ENCODE measurements at regions not wholly inside any gene's neighbourhood (a gene's known extent, or its start where the extent isn't known, plus 50 kb on each side); places are given as distances from the start of the nearest gene placed in this dataset.

DNA sequence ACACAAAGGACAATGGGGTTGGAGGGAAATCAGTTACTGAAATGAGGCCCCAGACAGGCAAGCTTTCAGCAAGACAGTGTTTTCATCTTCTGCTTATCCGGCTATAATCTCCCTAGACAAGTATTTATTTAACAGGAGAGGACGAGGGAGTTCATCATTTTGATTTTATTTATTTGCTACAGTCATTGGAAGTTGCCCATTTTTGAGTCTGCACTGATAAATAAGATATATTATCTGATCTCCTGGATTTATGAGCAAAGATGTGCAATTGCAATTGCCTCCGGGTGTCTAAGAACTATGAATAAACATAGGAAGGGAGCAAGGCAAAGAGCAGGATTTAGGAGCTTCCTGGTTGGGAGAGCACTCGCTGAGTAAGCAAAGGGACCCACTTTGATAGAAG is 263.2 kb upstream of the EDA2R start:
- no peaks in the 10 kb centered on the region for H3K9me3 ChIP-seq
- DNase-seq (ENCODE audit: low spot score in 2 of 2) = no peak
- no peak overlapping the region for H3K27ac ChIP-seq
- TF ChIP-seq, protein P1, sequence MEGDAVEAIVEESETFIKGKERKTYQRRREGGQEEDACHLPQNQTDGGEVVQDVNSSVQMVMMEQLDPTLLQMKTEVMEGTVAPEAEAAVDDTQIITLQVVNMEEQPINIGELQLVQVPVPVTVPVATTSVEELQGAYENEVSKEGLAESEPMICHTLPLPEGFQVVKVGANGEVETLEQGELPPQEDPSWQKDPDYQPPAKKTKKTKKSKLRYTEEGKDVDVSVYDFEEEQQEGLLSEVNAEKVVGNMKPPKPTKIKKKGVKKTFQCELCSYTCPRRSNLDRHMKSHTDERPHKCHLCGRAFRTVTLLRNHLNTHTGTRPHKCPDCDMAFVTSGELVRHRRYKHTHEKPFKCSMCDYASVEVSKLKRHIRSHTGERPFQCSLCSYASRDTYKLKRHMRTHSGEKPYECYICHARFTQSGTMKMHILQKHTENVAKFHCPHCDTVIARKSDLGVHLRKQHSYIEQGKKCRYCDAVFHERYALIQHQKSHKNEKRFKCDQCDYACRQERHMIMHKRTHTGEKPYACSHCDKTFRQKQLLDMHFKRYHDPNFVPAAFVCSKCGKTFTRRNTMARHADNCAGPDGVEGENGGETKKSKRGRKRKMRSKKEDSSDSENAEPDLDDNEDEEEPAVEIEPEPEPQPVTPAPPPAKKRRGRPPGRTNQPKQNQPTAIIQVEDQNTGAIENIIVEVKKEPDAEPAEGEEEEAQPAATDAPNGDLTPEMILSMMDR (IDR thresholded peaks at IDR 0.05) = no peak
- no peak overlapping the region for H3K4me3 ChIP-seq
- H3K36me3 ChIP-seq = no peaks in the 10 kb centered on the region
- intact Hi-C loops (cut with DNase I) = no loop called here
- no peaks in the 10 kb centered on the region for H3K4me1 ChIP-seq
- H3K27me3 ChIP-seq = no peaks in the 10 kb centered on the region

DNA sequence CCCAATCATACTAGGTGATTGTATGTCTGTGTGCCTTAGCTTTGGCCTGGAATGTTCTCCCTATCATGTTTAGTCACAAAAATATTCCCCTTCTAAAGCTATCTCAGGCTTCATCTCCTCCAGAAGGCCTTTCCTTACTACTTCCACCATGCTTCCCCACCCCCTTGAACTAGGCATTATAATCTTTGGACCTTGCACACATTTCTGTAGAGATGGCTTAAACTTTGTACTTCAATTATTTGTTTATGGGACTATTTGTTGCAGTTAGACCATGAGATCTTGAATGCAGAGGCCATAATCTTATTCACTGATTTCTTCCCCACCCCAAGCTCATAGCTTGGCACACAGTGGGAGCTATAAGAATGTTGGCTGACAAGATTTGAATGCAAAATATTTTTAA is 262.0 kb upstream of the EDA2R start:
- no peaks in the 10 kb centered on the region for H3K4me1 ChIP-seq
- TF ChIP-seq, protein P1 (IDR thresholded peaks at IDR 0.05) = no peak
- intact Hi-C loops (cut with DNase I) = no loop called here
- no peak overlapping the region for H3K27ac ChIP-seq
- H3K27me3 ChIP-seq = no peaks in the 10 kb centered on the region
- no peaks in the 10 kb centered on the region for H3K9me3 ChIP-seq
- H3K36me3 ChIP-seq = no peaks in the 10 kb centered on the region
- no peak for DNase-seq (ENCODE audit: low spot score in 2 of 2)
- no peak overlapping the region for H3K4me3 ChIP-seq

DNA sequence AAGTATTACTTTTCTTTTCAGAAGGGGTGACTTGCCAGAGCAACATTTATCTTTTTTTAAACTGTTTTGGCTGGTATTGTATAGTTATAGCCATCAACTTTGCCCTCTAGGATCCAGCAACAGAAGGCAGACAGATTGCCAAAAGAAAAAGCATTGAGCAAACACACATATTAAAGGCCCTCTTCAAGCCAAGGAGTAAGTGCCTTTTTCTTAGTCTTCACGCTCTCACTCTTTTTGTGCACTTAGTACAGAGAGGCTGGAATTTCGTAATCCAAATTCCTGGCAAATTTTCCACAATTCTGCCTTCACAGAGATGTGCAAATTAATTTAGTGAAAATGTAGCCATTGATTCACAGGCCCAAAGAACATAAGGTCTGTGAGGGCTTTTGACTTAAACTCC is 253.1 kb upstream of the EDA2R start:
- intact Hi-C loops (cut with DNase I) = no loop called here

DNA sequence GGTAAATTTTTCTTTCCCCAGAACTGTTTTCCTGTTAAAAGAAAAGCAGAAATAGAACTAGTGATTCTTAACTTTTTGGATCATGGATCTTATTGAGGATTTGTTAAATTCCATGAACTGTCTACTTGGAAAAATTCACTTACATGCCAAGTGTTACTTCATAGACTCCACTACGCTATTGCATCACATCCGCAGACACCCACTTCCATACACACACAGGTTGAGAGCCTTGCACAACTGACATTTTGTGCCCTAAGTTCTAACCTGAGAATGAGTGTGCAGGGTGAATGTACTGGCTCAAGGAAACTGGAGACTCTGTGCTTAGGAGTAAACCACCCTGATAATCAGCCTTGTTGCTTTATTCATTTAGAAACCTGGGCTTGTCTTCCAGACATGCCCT is 250.5 kb upstream of the EDA2R start:
- Histone ChIP-seq H3K9me3 (no peaks in the 10 kb centered on the region), H3K27me3 (no peaks in the 10 kb centered on the region), H3K4me3 (no peak overlapping the region), H3K36me3 (no peaks in the 10 kb centered on the region), H3K27ac (no peak overlapping the region), H3K4me1 (no peaks in the 10 kb centered on the region)
- DNase-seq (ENCODE audit: low spot score in 2 of 2) = no peak
- intact Hi-C loops (cut with DNase I) = no loop called here
- TF ChIP-seq, protein P1 (IDR thresholded peaks at IDR 0.05) = no peak

More for the DNA sequence above, 253.1 kb upstream of the EDA2R start:
- Histone ChIP-seq H3K9me3 (no peaks in the 10 kb centered on the region), H3K4me1 (no peaks in the 10 kb centered on the region), H3K27me3 (no peaks in the 10 kb centered on the region), H3K4me3 (no peak overlapping the region), H3K27ac (no peak overlapping the region), H3K36me3 (no peaks in the 10 kb centered on the region)
- DNase-seq (ENCODE audit: low spot score in 2 of 2) = no peak
- TF ChIP-seq, protein P1 (IDR thresholded peaks at IDR 0.05) = no peak

DNA sequence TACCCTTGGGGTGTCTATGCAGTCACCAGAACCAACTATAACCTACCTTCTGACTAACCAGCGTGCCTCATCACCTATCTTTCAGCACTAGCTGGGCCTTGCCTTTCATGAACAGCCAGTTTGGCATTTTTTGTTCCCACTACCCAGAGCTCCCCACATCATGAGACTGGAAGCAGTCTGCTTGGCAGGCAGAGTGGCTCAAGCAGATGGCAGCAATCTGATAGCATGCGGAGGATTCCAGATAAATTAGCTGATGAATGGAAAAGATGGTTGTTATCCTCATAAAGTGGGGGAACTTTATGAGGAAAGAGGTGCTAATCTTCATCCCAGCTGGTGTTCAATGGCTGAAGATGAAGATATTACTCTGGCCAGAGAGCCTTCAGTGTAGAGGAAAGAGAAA is 243.2 kb upstream of the EDA2R start:
- DNase-seq (ENCODE audit: low spot score in 2 of 2) = no peak

More for the DNA sequence above, 243.2 kb upstream of the EDA2R start:
- H3K27ac ChIP-seq = no peak overlapping the region
- intact Hi-C loops (cut with DNase I) = no loop called here
- no peak overlapping the region for H3K4me3 ChIP-seq
- H3K4me1 ChIP-seq = no peaks in the 10 kb centered on the region
- no peaks in the 10 kb centered on the region for H3K36me3 ChIP-seq
- no peaks in the 10 kb centered on the region for H3K27me3 ChIP-seq
- no peaks in the 10 kb centered on the region for H3K9me3 ChIP-seq
- TF ChIP-seq, protein P1 (IDR thresholded peaks at IDR 0.05) = no peak
